GM18511 (cell line): ENCODE measurements at regions not wholly inside any gene's neighbourhood (a gene's known extent, or its start where the extent isn't known, plus 50 kb on each side); places are given as distances from the start of the nearest gene placed in this dataset.

Experiments used
- ATAC-seq: cut with Tn5 transposase; IDR thresholded peaks from one replicate; pipeline ENCODE4 v1.9.1; 2021; ENCODE audit warnings: mild to moderate bottlenecking, moderate library complexity; ENCODE audit not compliant: unreplicated experiment

DNA sequence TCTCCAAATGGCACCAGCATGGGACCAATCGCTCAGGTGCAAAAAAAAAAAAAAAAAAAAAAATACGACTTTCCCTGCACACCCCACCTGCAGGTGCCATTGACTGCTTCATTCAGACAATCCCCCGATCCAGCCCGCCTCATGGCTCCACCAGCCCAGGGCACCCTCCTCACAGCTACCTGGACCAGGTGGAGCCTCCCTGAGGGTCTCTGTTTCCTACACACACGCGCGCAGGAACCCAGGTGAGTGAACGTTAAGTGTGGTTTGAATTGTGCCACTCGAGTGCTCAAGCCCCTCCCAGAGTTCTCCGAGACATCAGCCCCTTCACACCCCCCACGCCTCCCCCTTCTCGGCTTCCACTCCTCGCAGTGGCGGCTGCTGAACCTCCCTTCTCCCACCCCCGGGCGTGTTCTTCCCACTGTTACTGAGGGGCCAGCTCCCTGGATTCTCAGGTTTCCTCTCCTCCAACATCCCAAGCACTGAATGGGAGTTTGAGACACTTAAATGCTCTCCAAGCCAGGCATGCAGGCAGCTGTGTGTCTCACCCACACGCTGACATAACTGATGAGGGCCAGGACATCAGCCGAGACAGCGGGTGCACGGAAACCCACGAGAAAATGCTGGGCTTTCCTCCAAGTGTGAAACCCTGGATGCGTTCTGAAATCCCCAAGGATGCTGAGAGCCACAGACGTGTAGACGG, 88.8 kb upstream of the SNTG2 start:
- no peak for ATAC-seq

DNA sequence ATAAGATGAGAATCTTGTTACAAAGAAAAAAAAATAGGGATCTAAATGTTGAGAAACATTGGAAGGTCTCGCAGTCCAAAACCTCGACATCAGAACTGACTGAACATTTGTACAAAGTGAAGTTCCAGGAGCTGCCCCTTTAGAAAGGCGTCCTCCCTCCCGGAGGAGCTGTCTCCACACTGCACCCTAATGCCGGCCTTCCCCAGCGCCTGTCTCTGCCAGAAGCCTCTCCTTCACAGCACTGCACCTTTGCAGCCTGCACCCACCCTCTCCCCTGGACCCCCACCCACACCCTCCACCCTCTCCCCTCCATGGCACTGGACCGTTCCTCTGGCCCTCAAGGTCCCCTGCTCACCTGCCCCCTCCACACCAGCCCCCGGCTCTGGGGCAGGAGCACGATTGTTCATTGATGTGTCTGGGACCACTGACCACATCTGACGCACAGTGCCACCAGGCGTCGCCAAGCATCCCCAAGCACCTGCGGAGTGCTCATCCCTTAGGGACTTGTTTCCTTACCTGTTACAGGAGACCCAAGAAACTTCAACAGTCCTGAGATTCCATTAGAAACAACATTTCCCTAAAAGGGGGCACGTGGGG, 90.3 kb upstream of the SNTG2 start:
- ATAC-seq = no peak

DNA sequence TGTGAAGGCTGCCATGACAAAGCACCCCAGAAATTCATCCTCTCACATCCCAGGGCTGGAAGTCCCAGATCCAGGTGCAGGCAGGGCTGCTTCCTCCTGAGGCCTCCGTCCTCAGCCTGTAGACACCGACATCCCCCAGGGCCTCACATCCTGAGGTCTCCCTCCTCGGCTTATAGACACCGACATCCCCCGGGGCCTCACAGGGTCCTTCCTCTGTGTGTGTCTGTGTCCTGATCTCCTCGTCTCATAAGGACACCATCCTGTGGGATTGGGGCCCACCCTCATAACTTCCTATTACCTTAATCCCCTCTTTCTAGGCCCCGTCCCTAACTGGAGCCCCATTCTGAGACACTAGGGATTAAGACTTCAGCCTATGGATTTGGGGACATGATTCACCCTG, 92.0 kb upstream of the SNTG2 start:
- ATAC-seq = no peak

DNA sequence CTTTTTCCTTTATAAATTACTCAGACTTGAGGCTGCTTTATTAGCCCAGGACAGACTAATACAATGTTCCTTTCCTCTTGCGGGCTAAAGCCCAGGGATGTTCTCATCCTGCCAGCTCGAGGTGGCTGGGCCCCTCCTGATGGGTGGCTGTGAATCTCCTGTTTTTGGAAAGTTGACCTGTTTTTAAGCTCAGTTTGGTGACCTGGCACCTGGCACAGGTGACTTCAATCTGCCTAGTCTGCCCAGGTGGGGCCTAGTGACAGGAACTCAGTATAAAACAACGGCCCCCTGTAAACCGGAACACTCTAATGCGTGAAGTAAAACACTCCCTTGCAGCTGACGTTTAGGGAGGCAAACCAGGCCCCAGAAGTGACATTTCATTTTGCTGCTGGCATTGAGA, 92.7 kb upstream of the SNTG2 start:
- ATAC-seq = no peak

DNA sequence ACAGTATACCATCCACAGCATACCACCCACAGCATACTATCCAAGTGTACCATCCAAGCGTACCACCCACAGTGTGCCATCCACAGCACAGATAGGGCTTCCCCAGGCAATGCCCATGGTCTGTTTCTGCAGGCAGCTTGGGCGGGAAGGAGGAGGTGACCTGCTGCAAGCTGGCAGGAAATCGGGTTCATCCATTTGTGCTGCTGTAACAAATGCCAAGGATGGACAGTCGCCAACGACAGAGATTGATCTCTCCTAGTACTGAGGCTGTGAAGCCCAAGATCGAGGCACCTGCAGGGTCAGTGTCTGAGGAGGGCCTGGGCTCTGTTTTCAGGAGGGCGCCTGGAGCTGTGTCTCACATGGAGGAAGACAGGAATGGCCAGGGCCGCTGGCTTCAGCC, 93.6 kb upstream of the SNTG2 start:
- no peak for ATAC-seq

DNA sequence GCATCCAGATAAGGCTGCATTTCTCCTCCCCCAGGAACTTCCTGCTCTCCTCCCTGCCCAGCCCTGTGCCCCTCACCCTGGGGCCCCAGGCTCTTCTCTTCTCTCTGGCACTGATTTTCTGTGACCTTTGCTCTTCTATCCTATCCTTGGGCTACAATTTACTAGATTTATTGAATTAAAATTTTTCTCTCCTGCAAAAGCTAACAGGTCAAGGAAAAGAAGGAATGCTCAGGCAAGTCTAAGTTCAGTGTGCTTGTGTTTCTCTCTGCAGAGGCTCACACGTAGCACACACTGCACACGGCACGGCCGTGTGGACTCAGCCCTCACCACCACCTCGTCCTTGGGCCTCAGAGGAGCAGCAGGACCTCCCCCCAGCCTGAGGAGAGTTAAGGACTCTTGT, 94.2 kb upstream of the SNTG2 start:
- ATAC-seq = no peak

DNA sequence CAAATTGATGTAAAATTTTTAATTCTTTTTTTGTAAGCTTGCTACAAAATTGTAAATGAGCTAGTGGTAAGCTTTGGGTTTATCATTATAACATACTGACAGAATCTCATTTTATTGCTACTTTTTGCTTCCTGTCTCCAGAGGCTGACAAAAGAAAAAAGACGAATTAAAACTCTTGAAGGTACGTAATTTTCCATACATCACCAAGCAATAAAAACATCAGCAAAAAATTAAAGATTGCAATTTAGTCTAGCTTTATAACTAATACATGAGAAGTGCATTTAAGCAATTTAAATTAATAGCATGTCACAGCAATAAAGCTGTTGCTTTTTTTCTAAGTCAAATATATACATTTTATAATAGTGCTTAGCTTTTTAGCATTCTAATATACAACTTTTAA, 94.6 kb upstream of the SNTG2 start:
- no peak for ATAC-seq

DNA sequence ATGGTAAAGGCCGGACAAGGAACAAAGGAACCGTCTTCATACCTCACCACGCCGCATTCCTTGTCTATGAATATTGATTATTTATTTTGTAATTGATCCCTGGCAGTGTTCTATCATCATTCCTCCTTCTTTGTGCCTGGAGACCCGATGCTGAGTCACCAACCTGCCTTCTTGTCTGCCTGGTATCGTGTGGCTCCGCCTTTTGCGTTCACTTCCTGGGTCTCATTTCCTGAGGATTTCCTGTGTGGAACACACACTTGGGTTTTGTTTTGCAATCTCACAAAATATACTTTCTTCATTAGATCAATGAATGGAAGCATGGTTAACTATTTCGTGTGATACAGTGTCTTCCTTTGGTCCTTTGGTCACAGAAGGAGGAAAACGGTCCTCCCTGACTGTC, 95.5 kb upstream of the SNTG2 start:
- ATAC-seq = no peak

DNA sequence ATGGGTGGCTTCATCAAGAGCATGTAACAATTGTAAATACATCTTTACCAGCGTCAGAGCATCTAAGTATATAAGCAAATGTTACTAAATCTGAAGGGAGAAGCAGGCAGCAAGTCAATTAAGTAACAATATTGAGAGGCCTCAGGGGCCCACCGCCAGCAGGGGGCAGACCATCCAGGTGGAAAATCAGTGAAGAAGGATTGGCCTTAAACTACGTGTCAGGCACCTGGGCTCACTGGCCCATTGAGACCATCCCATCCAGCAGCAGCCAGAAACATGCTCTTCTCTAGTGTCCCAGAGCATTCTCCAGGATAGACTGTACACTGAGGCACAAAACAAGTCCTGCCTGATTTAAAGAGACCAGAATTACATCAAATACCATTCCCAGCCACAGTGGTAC, 96.2 kb upstream of the SNTG2 start:
- peak; percentile 53 for ATAC-seq

DNA sequence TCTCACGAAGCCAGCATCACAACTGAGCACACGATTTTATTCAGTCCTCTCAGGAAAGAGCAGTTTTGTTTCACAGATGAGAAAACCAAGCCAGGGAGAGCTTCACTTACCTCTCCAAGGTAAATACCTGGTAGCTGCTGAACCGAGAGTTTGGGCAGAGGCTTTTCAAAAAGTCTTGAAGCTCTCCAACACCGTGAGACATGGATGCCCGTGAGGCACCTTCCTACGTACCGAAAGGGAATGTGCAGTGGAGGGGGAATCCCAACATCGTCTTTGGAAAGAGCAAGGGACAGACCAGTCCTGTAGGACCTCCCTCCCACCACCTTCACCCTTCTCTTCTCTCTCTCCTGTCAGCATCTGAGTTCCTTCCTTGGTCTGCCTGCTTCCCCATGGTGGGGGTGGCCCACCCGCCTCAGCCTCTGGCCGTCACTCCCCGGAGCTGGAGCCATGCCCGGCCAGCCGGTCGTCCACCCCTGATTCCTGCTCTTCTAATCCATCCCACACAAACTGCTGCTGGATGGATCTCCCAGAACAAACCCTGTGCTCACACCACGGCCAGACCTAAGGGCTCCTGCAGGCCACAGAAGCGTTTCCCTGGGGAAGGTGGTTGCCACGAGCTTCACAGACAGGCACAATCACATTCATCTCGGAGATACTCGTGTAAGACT, 97.3 kb upstream of the SNTG2 start:
- ATAC-seq = no peak

DNA sequence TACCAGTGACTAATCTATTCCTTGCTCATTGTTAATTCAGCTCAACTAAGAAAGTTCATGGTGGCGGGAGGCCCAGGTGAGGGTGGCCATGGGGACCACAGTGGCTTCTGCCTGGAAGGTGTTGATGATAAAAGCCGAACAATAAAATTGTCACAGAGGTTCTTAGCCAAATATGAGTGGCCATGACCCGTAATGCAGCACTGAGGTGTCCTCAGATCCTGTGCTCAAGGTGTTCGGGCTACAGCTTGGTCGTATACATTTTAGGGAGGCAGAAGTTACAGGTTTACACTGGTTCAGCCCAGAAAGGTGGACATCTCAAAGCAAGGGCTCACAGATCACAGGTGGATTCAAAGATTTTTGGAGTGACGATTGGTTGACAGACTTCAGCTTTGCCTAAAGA, 98.5 kb upstream of the SNTG2 start:
- no peak for ATAC-seq

DNA sequence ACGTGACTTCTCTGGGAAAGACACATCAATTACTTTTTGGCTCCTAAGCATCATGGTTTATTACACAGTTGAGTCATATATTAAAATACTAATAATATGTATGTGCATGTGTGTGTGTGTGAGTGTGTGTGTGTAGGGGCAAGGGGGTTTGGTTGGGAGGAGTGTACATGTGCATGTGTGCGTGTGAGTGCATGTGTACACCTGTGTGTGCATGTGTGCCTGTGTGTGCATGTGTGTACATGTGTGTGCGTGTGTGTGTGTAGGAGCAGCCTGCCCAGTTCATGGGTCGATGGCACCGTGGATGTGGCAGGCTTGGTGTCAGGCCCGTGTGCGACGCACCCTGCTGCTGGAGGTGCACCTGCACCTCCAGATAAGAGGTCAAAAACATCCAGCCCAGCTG, 99.0 kb upstream of the SNTG2 start:
- ATAC-seq = no peak

DNA sequence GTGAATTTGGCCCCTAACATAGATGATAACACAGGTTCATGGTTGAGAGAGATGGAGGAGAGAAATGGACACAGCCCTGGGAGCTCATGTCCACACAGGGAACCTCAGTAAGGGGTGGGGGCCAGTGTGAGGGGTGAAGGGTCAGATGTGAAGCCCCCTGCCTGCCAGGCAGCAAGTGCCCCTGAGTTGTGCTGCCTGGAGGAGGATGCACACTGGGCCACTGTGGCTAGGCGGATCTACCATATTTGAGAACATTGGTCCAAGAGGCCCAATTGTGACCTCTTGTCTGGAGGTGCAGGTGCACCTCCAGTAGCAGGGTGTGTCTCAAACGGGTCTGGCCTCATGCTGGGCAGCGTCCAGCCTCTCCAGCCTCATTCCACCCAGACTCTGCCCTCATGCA, 99.6 kb upstream of the SNTG2 start:
- no peak for ATAC-seq

DNA sequence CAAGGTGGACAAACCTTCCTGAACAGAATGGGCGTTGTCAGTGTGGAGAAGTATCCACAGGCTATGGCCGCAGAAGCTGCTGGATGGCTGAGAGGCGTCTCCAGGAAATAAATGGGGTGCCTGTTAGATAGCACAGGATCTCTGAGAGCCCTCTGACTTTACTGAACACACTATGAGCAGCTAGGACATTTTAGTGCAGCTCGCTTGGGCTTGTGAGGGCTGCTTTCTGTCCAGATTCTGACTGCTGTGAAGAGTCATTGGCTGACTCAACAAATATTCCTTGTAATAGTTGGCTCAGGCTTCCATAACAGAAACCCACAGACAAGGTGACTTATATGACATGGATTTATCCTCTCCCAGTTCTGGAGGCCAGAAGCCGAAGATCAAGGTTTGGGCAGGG, 100.2 kb upstream of the SNTG2 start:
- ATAC-seq = no peak

DNA sequence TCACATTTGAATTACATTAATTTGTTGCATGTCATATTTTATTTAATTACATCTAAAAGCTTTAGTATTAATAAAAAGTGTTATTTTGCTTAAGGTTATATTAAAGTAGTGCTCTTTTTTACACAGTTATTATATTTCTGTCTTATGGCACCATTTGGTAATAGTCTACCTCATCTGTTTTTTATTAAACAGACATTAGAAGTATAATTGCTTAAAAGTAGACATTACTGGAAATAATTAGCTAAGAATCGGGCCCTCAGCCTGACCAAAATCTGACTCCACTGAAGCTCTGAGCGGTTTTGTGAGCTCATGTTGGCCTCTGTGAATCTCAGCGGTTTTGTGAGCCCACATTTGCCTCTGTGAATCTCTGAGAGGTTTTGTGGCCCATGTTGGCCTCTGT, 102.5 kb upstream of the SNTG2 start:
- no peak for ATAC-seq

DNA sequence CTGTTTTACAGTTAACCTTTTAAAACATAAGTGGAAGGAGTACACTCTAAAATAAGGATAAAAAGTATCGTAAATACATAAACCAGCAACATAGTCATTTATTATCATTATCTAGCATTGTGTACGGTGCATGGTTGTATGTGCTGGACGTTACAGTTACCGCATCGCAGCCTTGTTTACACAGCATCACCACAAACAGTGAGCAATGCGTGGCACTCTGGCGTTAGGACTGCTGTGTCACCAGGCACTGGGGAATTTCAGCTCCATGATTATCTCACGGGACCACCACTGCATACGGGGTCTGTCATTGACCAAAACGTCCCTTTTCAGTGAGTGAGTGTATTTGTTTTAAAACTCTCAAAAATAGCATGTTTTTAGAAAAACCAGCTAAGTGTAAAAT, 103.0 kb upstream of the SNTG2 start:
- ATAC-seq = no peak

DNA sequence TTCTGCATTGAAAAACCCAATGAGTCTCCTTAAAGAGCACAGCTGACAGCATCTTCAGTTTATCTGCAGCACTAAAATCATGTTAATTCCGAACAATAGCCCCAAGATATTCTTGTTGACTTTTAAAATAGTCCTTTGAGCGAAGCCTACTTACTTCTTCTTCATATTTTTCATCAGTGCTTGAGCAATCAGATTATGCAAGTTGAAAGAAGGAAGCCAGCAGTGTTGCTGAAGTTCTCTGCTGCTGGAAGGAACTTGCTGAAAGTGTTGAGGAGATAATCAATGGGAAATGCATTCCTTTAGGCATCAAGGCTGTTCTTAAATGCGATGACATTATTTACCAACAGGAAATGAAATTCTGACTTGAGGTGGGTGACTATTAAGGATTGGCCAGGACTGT, 105.9 kb upstream of the SNTG2 start:
- no peak for ATAC-seq

DNA sequence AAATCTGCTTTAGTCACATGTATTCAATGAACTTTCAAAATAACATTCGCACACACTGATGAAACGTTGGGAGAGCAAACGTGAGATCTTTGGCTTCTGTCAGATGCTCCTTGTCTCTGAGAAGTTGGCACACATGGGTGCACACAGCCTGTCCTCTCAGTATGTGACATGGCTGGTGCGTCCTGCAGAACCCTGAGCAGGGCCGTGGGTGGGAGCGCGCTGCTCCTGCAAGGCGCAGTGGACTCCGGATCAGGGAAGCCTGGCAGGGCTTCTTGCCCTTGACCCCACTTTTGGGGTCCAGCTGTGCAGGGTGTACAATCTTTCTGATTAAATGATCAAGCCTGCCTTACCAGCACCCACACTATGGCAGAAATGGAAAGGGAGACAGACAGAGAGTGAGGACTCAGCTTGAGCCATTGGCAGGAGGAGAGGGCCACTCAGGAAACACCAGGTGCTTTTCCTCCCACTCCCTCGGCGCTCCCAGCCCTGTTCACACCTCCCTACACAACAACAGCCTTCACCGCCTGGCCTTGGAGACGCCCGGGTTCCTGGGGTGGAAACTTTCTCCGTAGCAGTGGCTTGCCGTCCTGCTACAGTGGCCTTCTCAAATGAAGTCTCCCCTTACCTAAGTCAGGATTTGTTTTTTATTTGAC, 108.4 kb upstream of the SNTG2 start:
- ATAC-seq = no peak

DNA sequence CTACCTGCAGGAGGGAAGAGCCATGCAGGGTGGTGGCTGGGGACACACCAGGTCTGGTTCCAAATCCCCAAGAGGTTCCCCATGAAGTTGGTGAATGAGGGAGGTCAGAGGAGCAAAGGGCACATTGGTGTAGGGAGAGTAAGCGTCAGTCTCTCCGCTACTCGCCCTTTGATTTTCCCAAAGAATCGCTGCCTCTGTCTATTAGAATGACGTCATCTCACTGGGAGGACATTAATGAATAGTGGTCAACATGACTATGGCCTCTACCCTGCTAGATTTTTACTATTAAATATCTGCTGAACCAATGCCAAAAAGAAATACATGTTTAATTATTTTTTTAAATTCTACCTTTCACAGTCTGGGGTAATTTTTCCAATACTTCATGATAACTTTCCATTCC, 109.6 kb upstream of the SNTG2 start:
- no peak for ATAC-seq

DNA sequence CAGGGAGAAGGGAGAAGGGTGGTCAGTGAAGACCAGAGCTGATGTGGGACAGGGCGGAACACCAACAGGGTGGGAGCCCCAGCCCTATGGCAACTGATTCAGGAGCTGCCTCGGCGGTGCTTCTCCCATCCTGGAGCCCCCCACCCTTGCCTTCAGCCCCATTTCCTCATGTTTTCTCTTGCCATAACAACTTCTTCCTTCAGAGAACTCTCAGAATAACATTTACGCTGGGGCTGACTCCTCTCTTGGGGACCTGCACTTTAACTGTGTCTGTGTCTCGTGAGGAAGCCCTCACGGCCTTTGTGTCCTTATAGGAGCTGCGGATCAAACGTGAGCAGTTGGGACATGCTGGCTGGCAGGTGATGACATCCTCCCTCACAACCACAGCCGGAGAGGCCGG, 116.4 kb upstream of the SNTG2 start:
- ATAC-seq = no peak

DNA sequence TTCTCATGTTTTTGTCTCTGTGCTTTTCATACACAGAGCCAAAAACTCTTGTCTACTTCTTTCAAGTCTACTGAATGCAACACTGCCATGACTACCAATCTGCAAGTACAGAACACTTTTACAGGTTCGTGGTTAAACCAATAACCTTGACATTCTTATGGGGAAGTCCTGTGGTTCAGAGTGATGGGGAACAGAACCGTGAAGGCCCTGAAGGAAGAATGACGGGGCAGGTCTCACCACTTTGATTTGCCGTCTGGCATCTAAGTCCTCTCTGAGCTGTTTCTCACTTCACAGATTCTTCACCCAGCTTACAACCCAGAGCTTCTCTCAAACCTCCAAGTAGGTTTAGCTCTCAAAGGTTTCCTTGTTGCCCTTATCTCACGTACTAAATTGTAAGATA, 117.5 kb upstream of the SNTG2 start:
- ATAC-seq = peak; percentile 46

DNA sequence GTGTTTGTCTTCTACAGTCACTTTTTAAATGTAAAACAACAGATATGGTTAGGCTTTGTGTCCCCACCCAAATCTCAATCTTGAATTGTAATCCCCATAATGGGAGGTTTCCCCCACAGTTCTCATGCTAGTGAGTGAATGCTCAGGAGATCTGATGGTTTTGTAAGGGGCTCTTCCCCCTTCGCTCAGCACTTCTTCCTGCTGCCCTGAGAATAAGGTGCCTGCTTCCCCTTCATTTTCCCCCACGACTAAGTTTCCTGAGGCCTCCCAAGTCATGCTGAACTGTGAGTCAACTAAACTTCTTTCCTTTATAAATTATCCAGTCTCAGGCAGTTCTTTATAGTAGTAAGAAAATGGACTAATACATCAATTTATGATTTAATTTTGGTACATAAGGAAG, 118.0 kb upstream of the SNTG2 start:
- no peak for ATAC-seq
